Brain microvascular endothelial cell (primary cell): ENCODE measurements at regions not wholly inside any gene's neighbourhood (a gene's known extent, or its start where the extent isn't known, plus 50 kb on each side); places are given as distances from the start of the nearest gene placed in this dataset.

Experiments
- DNase-seq: peaks from one replicate; pipeline ENCODE4 v3.0.0-alpha.2; 2020
- H3K27ac ChIP-seq: fragments of 250-450 bp; sonication (Bioruptor Pico); 2 replicates; pipeline ENCODE4 v1.5.1; 2020; ENCODE audit warnings: mild to moderate bottlenecking, moderate library complexity
- H3K27me3 ChIP-seq: fragments of 250-450 bp; sonication (Bioruptor Pico); replicated peaks from 2 replicates; pipeline ENCODE4 v1.5.1; 2020; ENCODE audit warnings: mild to moderate bottlenecking
- H3K36me3 ChIP-seq: fragments of 250-450 bp; sonication (Bioruptor Pico); replicated peaks from 2 replicates; pipeline ENCODE4 v1.5.1; 2020; ENCODE audit warnings: mild to moderate bottlenecking
- H3K4me3 ChIP-seq: 2 replicates; pipeline ENCODE4 v1.5.1; 2011; ENCODE audit warnings: low read depth, mild to moderate bottlenecking, control low read depth, low read length, moderate library complexity
- in situ Hi-C: cut with HindIII; loops from 2 replicates; pipeline ENCODE4 v1.10.0; 2017; ENCODE audit warnings: low sequenced_read_pairs, low pct_ligation_motif_present
- TF ChIP-seq, protein P1 (sequence below): IDR thresholded peaks from 2 replicates; pipeline ENCODE4 v1.5.1; 2011; ENCODE audit warnings: low read depth, mild to moderate bottlenecking, moderate library complexity, low read length, control low read depth, inconsistent platforms; ENCODE audit errors: missing control alignments

DNA sequence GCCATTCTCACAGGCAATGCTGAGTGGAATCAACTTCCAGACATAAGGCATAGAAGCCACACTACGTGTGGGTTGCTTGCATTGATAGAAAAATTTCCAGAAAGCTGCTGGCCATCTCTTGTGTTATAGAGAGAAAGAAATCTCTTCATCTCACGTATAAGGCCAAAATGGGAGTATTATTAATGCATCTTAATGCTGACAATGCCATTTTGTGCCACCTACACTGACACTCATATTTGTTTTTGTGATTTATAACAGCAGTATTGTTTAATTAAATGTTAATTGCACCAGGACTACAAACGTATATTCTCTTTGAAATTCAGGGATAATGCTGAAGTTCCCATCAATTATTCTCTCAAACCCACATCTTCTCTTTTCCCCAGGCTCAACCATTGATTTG, 56.1 kb upstream of the TMEM132D start:
- in situ Hi-C loops: no loop called here
- H3K27ac ChIP-seq: no peak overlapping the region
- no peak for DNase-seq
- no peak overlapping the region for H3K4me3 ChIP-seq
- TF ChIP-seq, protein P1, sequence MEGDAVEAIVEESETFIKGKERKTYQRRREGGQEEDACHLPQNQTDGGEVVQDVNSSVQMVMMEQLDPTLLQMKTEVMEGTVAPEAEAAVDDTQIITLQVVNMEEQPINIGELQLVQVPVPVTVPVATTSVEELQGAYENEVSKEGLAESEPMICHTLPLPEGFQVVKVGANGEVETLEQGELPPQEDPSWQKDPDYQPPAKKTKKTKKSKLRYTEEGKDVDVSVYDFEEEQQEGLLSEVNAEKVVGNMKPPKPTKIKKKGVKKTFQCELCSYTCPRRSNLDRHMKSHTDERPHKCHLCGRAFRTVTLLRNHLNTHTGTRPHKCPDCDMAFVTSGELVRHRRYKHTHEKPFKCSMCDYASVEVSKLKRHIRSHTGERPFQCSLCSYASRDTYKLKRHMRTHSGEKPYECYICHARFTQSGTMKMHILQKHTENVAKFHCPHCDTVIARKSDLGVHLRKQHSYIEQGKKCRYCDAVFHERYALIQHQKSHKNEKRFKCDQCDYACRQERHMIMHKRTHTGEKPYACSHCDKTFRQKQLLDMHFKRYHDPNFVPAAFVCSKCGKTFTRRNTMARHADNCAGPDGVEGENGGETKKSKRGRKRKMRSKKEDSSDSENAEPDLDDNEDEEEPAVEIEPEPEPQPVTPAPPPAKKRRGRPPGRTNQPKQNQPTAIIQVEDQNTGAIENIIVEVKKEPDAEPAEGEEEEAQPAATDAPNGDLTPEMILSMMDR: no peak
- no peaks in the 10 kb centered on the region for H3K36me3 ChIP-seq
- H3K27me3 ChIP-seq: no peaks in the 10 kb centered on the region

DNA sequence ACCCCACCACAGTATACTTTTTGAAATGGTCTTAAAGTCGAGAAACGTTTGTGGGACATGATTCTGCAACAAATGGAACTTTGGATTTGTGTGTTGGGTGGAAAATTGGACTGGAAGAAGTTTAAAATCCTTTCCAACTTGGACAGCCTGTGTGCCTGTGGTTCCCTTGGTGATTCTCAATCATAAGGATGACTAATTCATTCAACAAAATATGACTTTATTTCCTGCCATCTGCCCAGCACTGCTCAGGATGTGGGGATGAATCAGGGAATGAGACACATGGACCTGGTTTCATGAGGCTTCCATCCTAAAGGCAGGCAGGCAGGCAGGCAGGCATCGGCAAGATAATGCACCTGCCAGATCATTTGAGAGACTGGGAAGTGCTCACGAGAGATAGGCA, 57.3 kb upstream of the TMEM132D start:
- Histone ChIP-seq H3K4me3 (no peak overlapping the region), H3K27me3 (no peaks in the 10 kb centered on the region), H3K36me3 (no peaks in the 10 kb centered on the region), H3K27ac (no peak overlapping the region)
- DNase-seq: peak; percentile 56
- in situ Hi-C loops: no loop called here
- TF ChIP-seq, protein P1: no peak

DNA sequence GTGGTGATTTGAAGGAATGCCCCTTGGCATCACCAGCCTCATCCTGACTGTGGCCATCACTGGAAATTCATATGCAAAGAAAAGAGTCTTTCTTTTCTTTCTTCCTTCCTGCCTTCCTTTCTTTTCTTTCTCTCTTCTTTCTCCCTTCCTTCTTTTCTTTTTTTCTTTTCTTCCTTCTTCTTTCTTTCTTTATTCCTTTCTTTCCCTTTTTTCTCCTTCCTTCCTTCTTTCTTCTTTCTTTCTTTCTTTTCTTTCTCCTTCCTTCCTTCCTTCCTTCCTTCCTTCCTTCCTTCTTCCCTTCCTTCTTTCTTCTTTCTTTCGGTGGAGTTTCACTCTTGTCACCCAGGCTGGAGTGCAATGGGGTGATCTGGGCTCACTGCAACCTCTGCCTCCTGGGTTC, 58.0 kb upstream of the TMEM132D start:
- Histone ChIP-seq H3K36me3 (no peaks in the 10 kb centered on the region), H3K27me3 (no peaks in the 10 kb centered on the region), H3K4me3 (no peak overlapping the region), H3K27ac (no peak overlapping the region)
- TF ChIP-seq, protein P1: no peak
- DNase-seq: no peak
- in situ Hi-C loops: no loop called here

DNA sequence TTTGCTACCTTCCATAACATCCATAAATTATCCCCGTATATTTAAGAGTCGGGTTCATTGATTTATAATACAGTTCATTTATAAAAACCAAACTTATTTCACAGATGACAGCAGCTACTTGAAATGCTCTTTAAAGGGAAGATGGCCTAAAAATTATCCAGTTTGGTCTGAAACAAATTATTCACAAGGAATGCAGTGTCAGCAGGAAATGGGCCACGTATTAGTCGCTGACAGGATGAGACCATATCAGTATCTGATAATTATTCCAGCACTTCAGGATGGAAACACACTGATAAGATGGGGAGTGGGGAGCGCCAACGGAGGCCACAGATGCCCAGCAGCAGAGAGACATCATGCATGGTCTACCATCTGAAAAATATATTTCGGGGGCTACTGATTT, 60.5 kb upstream of the TMEM132D start:
- in situ Hi-C loops: no loop called here
- DNase-seq: no peak
- TF ChIP-seq, protein P1: no peak

DNA sequence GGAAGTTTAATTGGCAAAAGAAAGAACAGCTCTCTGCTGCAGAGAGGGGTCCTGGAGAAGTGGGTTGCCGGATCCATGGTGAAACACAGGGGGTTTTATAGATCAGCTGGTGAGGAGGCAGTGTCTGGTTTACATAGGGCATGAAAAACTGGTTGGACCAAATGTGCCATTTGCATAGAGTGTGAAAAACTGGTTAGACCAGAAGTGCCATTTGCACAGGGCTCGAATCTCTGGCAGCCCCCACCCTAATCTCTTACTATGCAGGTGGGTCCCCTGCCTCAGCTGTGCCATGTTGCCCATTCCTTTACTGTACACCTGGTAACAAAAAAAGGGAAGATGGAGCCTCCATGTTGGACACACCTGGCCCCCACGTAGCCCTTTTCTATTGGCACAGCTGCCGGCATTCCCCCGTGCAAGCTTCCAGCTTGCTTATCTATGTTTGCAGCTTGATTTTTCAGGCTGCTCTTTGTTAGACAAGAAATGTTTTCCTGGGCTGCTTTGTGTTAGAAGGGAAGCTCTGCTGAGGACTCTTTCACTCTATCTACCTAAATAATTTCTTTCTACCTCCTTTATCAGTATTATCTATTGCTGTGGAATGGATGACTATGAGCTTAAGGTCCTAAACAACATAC, 61.1 kb upstream of the TMEM132D start:
- H3K36me3 ChIP-seq: no peaks in the 10 kb centered on the region
- no peak overlapping the region for H3K27ac ChIP-seq
- no peak for DNase-seq
- in situ Hi-C loops: no loop called here
- H3K4me3 ChIP-seq: no peak overlapping the region
- TF ChIP-seq, protein P1: no peak
- H3K27me3 ChIP-seq: no peaks in the 10 kb centered on the region

More for the DNA sequence above, 60.5 kb upstream of the TMEM132D start:
- Histone ChIP-seq H3K27me3 (no peaks in the 10 kb centered on the region), H3K4me3 (no peak overlapping the region), H3K36me3 (no peaks in the 10 kb centered on the region), H3K27ac (no peak overlapping the region)
